SK-N-MC (cell line): ENCODE measurements at regions not wholly inside any gene's neighbourhood (a gene's known extent, or its start where the extent isn't known, plus 50 kb on each side); places are given as distances from the start of the nearest gene placed in this dataset.
"Not testable (repeated sequence)": the region's sequence is repeated elsewhere in the genome, so short reads cannot be mapped to it uniquely, and the experiment has no call there.

Experiments used
- DNase-seq: peaks from one replicate; pipeline ENCODE4 v3.0.0-alpha.2; 2011; ENCODE audit warnings: low read depth, low spot score
- H3K27ac ChIP-seq: fragments of 200-600 bp; sonication (generic); 2 replicates; pipeline ENCODE4 v1.5.1; 2016; ENCODE audit warnings: mixed run types
- H3K36me3 ChIP-seq: fragments of 200-600 bp; sonication (generic); 2 replicates; pipeline ENCODE4 v1.6.1; 2017; ENCODE audit warnings: antibody characterized with exemption, low read length, mixed read lengths; ENCODE audit not compliant: insufficient read depth
- H3K4me3 ChIP-seq: fragments of 200-600 bp; sonication (generic); 2 replicates; pipeline ENCODE4 v1.5.1; 2016
- H3K9ac ChIP-seq: fragments of 200-600 bp; sonication (generic); 2 replicates; pipeline ENCODE4 v1.8.0; 2017; ENCODE audit warnings: mixed run types, mixed read lengths; ENCODE audit not compliant: insufficient read length
- H3K9me3 ChIP-seq: fragments of 200-600 bp; sonication (generic); 2 replicates; pipeline ENCODE4 v1.6.1; 2017; ENCODE audit warnings: low read depth, mild to moderate bottlenecking, antibody characterized with exemption, low read length, moderate library complexity, mixed read lengths
- EZH2 ChIP-seq: fragments of 200-600 bp; sonication (generic); IDR thresholded peaks from one replicate; pipeline ENCODE4 v1.6.1; 2017; ENCODE audit warnings: antibody characterized with exemption
- FOXP2 ChIP-seq: optimal IDR thresholded peaks from 2 replicates; pipeline ENCODE3; 2011; ENCODE audit warnings: mild to moderate bottlenecking, moderate library complexity; ENCODE audit not compliant: insufficient read depth; ENCODE audit errors: extremely low read length, control extremely low read depth
- POLR2AphosphoS5 ChIP-seq: IDR thresholded peaks from 2 replicates; pipeline ENCODE4 v1.6.1; 2012; ENCODE audit warnings: mild to moderate bottlenecking, low read depth, low read length, borderline replicate concordance

GRCh38 chr18:41647914-41648313 lies 307.1 kb upstream of the PIK3C3 start:
- H3K36me3 ChIP-seq: no peaks in the 10 kb centered on the region
- H3K9me3 ChIP-seq: no peaks in the 10 kb centered on the region
- no peak for TF ChIP-seq EZH2
- TF ChIP-seq POLR2AphosphoS5: no peak
- no peak for TF ChIP-seq FOXP2
- no peak overlapping the region for H3K4me3 ChIP-seq
- H3K27ac ChIP-seq: no peak overlapping the region
- H3K9ac ChIP-seq: no peak overlapping the region
- DNase-seq: no peak

GRCh38 chr18:41646915-41647620 lies 308.0 kb upstream of the PIK3C3 start:
- Histone ChIP-seq H3K9ac (no peak overlapping the region), H3K27ac (no peak overlapping the region), H3K4me3 (no peak overlapping the region), H3K36me3 (no peaks in the 10 kb centered on the region), H3K9me3 (no peaks in the 10 kb centered on the region)
- TF ChIP-seq POLR2AphosphoS5: no peak
- no peak for TF ChIP-seq EZH2
- TF ChIP-seq FOXP2: no peak
- DNase-seq: no peak

- no peak overlapping the region for H3K4me3 ChIP-seq
- H3K9ac ChIP-seq: no peak overlapping the region
- H3K36me3 ChIP-seq: no peaks in the 10 kb centered on the region
- TF ChIP-seq FOXP2 (no peak), EZH2 (no peak), POLR2AphosphoS5 (no peak)
- DNase-seq: no peak
- H3K9me3 ChIP-seq: no peaks in the 10 kb centered on the region
- no peak overlapping the region for H3K27ac ChIP-seq
These were observed 309.3 kb upstream of the PIK3C3 start for GRCh38 chr18:41645589-41646360.

GRCh38 chr18:41644466-41644865 lies 310.6 kb upstream of the PIK3C3 start:
- Histone ChIP-seq H3K9me3 (no peaks in the 10 kb centered on the region), H3K4me3 (no peak overlapping the region), H3K9ac (no peak overlapping the region), H3K27ac (no peak overlapping the region), H3K36me3 (no peaks in the 10 kb centered on the region)
- DNase-seq: no peak
- TF ChIP-seq FOXP2 (no peak), POLR2AphosphoS5 (no peak), EZH2 (no peak)

GRCh38 chr18:41643427-41643826 lies 311.6 kb upstream of the PIK3C3 start:
- Histone ChIP-seq H3K27ac (no peak overlapping the region), H3K36me3 (no peaks in the 10 kb centered on the region), H3K9me3 (no peaks in the 10 kb centered on the region), H3K9ac (no peak overlapping the region), H3K4me3 (no peak overlapping the region)
- no peak for DNase-seq
- TF ChIP-seq FOXP2: no peak
- no peak for TF ChIP-seq EZH2
- TF ChIP-seq POLR2AphosphoS5: no peak

DNA sequence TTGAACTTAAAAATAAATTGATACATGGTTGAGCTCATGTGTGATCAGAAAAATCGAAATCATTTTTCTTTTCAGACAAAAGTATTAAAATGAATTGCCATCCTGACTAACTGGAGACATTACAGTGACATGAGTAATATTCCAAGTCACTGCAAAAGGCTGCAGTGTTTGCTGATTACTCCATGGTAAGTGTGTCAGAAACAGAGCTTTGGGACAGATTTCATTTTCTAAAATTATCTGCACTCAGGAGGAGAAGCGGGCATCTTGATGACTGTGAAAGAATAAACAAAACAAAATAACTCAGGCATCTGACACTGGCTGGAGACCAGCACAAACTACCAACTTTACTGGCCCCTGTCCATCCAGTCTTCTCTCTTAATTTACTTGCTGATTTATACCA lies 312.3 kb upstream of the PIK3C3 start:
- H3K9ac ChIP-seq: no peak overlapping the region
- no peak overlapping the region for H3K27ac ChIP-seq
- TF ChIP-seq POLR2AphosphoS5 (no peak), FOXP2 (no peak), EZH2 (no peak)
- H3K36me3 ChIP-seq: no peaks in the 10 kb centered on the region
- H3K9me3 ChIP-seq: no peaks in the 10 kb centered on the region
- DNase-seq: no peak
- no peak overlapping the region for H3K4me3 ChIP-seq

GRCh38 chr18:41639218-41639617 lies 315.8 kb upstream of the PIK3C3 start:
- Histone ChIP-seq H3K9ac (no peak overlapping the region), H3K9me3 (no peaks in the 10 kb centered on the region), H3K36me3 (no peaks in the 10 kb centered on the region), H3K4me3 (no peak overlapping the region), H3K27ac (no peak overlapping the region)
- TF ChIP-seq FOXP2 (no peak), EZH2 (no peak), POLR2AphosphoS5 (no peak)
- DNase-seq: no peak

DNA sequence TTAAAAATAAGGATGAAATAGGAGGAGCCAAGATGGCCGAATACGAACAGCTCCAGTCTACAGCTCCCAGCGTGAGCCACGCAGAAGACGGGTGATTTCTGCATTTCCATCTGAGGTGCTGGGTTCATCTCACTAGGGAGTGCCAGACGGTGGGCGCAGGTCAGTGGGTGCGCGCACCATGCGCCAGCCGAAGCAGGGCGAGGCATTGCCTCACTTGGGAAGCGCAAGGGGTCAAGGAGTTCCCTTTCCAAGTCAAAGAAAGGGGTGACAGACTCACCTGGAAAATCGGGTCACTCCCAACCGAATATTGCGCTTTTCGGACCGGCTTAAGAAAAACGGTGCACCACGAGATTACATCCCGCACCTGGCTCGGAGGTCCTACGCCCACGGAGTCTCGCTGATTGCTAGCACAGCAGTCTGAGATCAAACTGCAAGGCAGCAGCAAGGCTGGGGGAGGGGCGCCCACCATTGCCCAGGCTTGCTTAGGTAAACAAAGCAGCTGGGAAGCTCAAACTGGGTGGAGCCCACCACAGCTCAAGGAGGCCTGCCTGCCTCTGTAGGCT lies 323.2 kb upstream of the PIK3C3 start:
- not testable (repeated sequence) for H3K4me3 ChIP-seq, DNase-seq

More for the DNA sequence above, 323.2 kb upstream of the PIK3C3 start:
- H3K9me3 ChIP-seq, H3K9ac ChIP-seq, H3K36me3 ChIP-seq, H3K27ac ChIP-seq: not testable (repeated sequence)
